Smooth muscle cell (in vitro differentiated cells): ENCODE measurements at regions not wholly inside any gene's neighbourhood (a gene's known extent, or its start where the extent isn't known, plus 50 kb on each side); places are given as distances from the start of the nearest gene placed in this dataset.

Source experiments
- DNase-seq: peaks from one replicate; lab custom pipeline; 2025; ENCODE audit not compliant: unreplicated experiment; lab: John Stamatoyannopoulos, UW
- H2AFZ ChIP-seq: fragments of 200-600 bp; sonication (generic); 2 replicates; pipeline ENCODE4 v1.6.0; 2016; ENCODE audit warnings: antibody characterized with exemption, low read depth, mild to moderate bottlenecking
- H3F3A ChIP-seq: fragments of 200-600 bp; sonication (generic); 2 replicates; pipeline ENCODE4 v1.6.0; 2017; ENCODE audit warnings: antibody characterized with exemption, low read depth
- H3K27ac ChIP-seq: fragments of 200-600 bp; sonication (generic); 2 replicates; pipeline ENCODE4 v1.5.1; 2016; ENCODE audit warnings: low read depth, mild to moderate bottlenecking
- H3K27me3 ChIP-seq: fragments of 200-600 bp; sonication (generic); 2 replicates; pipeline ENCODE4 v1.6.1; 2016; ENCODE audit warnings: low read depth, mild to moderate bottlenecking
- H3K36me3 ChIP-seq: fragments of 200-600 bp; sonication (generic); 2 replicates; pipeline ENCODE4 v1.5.1; 2016; ENCODE audit warnings: low read depth
- H3K4me1 ChIP-seq: fragments of 200-600 bp; sonication (generic); 2 replicates; pipeline ENCODE4 v1.5.1; 2016; ENCODE audit warnings: low read depth
- H3K4me2 ChIP-seq: fragments of 200-600 bp; sonication (generic); 2 replicates; pipeline ENCODE4 v1.6.0; 2016; ENCODE audit warnings: mild to moderate bottlenecking
- H3K4me3 ChIP-seq: fragments of 200-600 bp; sonication (generic); 2 replicates; pipeline ENCODE4 v1.5.1; 2016; ENCODE audit warnings: mild to moderate bottlenecking
- H3K79me2 ChIP-seq: fragments of 200-600 bp; sonication (generic); 2 replicates; pipeline ENCODE4 v1.6.0; 2016; ENCODE audit warnings: low read depth, mild to moderate bottlenecking
- H3K9ac ChIP-seq: fragments of 200-600 bp; sonication (generic); 2 replicates; pipeline ENCODE4 v1.6.0; 2016; ENCODE audit warnings: low read depth
- H3K9me3 ChIP-seq: fragments of 200-600 bp; sonication (generic); replicated peaks from 2 replicates; pipeline ENCODE4 v1.5.1; 2016; ENCODE audit warnings: low read depth
- H4K20me1 ChIP-seq: fragments of 200-600 bp; sonication (generic); 2 replicates; pipeline ENCODE4 v1.6.0; 2016; ENCODE audit warnings: low read depth
- WGBS: methylation state at CpG from one replicate; pipeline ENCODE4 v1.1.7; 2016; ENCODE audit warnings: low lambda C conversion rate; 5-methylcytosine and 5-hydroxymethylcytosine counted together
- TF ChIP-seq, protein P1 (sequence below): fragments of 200-600 bp; sonication (generic); IDR thresholded peaks from 2 replicates; pipeline ENCODE4 v1.5.1; 2017; ENCODE audit warnings: borderline replicate concordance, mild to moderate bottlenecking, antibody characterized with exemption; ENCODE audit not compliant: insufficient read depth, poor library complexity, severe bottlenecking

DNA sequence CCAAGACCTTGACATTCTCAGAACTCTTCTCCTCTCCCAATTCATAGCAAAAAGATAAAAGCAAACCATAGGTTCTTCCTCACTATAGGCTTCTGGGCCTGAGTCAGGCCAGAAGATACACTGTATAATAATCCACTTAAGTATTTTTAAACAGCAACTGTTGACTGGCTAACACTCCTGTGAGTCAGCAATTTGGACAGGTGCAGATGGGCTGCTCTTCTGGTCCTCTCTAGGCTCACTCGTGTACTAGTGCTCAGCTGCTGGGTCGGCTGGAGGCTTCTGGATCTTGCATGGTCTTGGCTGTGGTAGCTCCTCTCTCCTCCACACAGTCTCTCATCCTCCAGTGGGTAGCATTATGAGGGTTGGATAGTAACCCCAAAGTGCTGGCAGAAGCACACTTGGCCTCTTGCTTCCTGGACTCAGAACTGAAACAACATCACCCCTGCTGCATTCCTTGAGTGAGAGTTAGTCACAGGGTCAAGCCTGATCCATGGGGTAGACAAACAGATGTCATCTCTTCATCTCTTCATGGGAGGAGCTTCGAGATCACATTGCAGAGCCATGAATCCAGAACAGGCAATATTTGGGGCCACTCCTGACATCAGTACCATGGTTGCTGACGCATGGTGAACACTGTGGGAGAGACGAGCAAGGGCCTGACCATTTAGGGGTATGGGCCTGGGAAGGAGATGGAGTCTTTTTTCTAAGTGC lies 86.9 kb downstream of the C6orf118 start:
- Histone ChIP-seq H3K79me2 (no peaks in the 10 kb centered on the region), H3K9me3 (no peaks in the 10 kb centered on the region), H2AFZ (no peak overlapping the region), H3F3A (no peaks in the 10 kb centered on the region), H3K36me3 (no peaks in the 10 kb centered on the region), H3K4me3 (no peak overlapping the region), H3K27me3 (no peaks in the 10 kb centered on the region), H4K20me1 (no peaks in the 10 kb centered on the region), H3K27ac (no peak overlapping the region), H3K9ac (no peak overlapping the region), H3K4me2 (no peak overlapping the region), H3K4me1 (no peaks in the 10 kb centered on the region)
- 91% methylated on average over 5 of the region's 5 CpGs for WGBS
- DNase-seq: no peak
- TF ChIP-seq, protein P1, sequence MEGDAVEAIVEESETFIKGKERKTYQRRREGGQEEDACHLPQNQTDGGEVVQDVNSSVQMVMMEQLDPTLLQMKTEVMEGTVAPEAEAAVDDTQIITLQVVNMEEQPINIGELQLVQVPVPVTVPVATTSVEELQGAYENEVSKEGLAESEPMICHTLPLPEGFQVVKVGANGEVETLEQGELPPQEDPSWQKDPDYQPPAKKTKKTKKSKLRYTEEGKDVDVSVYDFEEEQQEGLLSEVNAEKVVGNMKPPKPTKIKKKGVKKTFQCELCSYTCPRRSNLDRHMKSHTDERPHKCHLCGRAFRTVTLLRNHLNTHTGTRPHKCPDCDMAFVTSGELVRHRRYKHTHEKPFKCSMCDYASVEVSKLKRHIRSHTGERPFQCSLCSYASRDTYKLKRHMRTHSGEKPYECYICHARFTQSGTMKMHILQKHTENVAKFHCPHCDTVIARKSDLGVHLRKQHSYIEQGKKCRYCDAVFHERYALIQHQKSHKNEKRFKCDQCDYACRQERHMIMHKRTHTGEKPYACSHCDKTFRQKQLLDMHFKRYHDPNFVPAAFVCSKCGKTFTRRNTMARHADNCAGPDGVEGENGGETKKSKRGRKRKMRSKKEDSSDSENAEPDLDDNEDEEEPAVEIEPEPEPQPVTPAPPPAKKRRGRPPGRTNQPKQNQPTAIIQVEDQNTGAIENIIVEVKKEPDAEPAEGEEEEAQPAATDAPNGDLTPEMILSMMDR: no peak

GRCh38 chr6:165220045-165220444 lies 89.4 kb downstream of the C6orf118 start:
- no peak overlapping the region for H3K9ac ChIP-seq
- TF ChIP-seq, protein P1: no peak
- no peaks in the 10 kb centered on the region for H3K36me3 ChIP-seq
- no peak overlapping the region for H2AFZ ChIP-seq
- no peak overlapping the region for H3K27ac ChIP-seq
- DNase-seq: no peak
- H4K20me1 ChIP-seq: no peaks in the 10 kb centered on the region
- no peaks in the 10 kb centered on the region for H3K4me1 ChIP-seq
- no peaks in the 10 kb centered on the region for H3K9me3 ChIP-seq
- no peak overlapping the region for H3K4me3 ChIP-seq
- H3K79me2 ChIP-seq: no peaks in the 10 kb centered on the region
- no peaks in the 10 kb centered on the region for H3K27me3 ChIP-seq
- WGBS: 81% methylated on average over 5 of the region's 5 CpGs
- H3F3A ChIP-seq: no peaks in the 10 kb centered on the region
- H3K4me2 ChIP-seq: no peak overlapping the region

GRCh38 chr6:165219629-165220028 lies 89.8 kb downstream of the C6orf118 start:
- no peaks in the 10 kb centered on the region for H3F3A ChIP-seq
- H3K27ac ChIP-seq: no peak overlapping the region
- no peaks in the 10 kb centered on the region for H3K4me1 ChIP-seq
- no peak overlapping the region for H3K4me3 ChIP-seq
- no peak overlapping the region for H2AFZ ChIP-seq
- H3K9me3 ChIP-seq: no peaks in the 10 kb centered on the region
- WGBS: 91% methylated on average over 4 of the region's 4 CpGs
- H4K20me1 ChIP-seq: no peaks in the 10 kb centered on the region
- H3K27me3 ChIP-seq: no peaks in the 10 kb centered on the region
- H3K9ac ChIP-seq: no peak overlapping the region
- DNase-seq: no peak
- H3K4me2 ChIP-seq: no peak overlapping the region
- no peaks in the 10 kb centered on the region for H3K79me2 ChIP-seq
- TF ChIP-seq, protein P1: no peak
- no peaks in the 10 kb centered on the region for H3K36me3 ChIP-seq

DNA sequence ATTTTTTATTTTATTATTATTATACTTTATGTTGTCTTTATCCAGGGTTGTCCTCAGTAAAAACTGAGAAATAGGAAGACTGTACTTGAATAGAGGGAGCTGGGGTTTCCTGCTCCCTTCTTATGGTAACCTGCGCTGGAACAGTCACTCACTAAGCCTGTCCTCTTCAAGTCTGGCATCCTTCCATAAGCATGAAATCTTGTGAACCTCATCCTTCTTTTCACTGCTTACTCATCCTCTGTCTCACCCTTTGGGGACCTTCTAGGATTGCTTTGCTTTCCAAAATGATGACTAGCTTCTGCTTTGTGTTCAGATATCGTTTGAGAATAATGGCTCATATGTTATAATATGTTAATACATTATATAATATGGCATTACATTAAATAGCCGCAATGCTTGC lies 90.6 kb downstream of the C6orf118 start:
- WGBS: 88% methylated on average over 3 of the region's 3 CpGs
- no peaks in the 10 kb centered on the region for H3K27me3 ChIP-seq
- no peaks in the 10 kb centered on the region for H3K4me1 ChIP-seq
- H3K36me3 ChIP-seq: no peaks in the 10 kb centered on the region
- no peak overlapping the region for H3K4me2 ChIP-seq
- H3K9ac ChIP-seq: no peak overlapping the region
- no peak for DNase-seq
- H3K27ac ChIP-seq: no peak overlapping the region
- no peaks in the 10 kb centered on the region for H3K79me2 ChIP-seq
- H3F3A ChIP-seq: no peaks in the 10 kb centered on the region
- H3K9me3 ChIP-seq: no peaks in the 10 kb centered on the region
- no peak overlapping the region for H2AFZ ChIP-seq
- H4K20me1 ChIP-seq: no peaks in the 10 kb centered on the region
- TF ChIP-seq, protein P1: no peak
- no peak overlapping the region for H3K4me3 ChIP-seq
